IMR-90 (cell line): ENCODE measurements at regions not wholly inside any gene's neighbourhood (a gene's known extent, or its start where the extent isn't known, plus 50 kb on each side); places are given as distances from the start of the nearest gene placed in this dataset.

Experiments
- ATAC-seq: fragments of 200-7000 bp; cut with Tn5 transposase; 2 replicates; pipeline ENCODE4 v1.9.1; 2020; ENCODE audit warnings: low read depth, mild to moderate bottlenecking, moderate library complexity
- BruUV-seq: library from RNA; stranded (reverse); fragments of 400-500 nt; replicated peaks from 2 replicates; lab custom pipeline; 2021; lab: Mats Ljungman, UMichigan
- CTCF ChIA-PET: fragments of 300-600 bp; formaldehyde crosslinking; extraction: SDS; loops from one replicate; lab custom pipeline; 2021; ENCODE audit warnings: antibody characterized with exemption; lab: Yijun Ruan, JAX
- POLR2A ChIA-PET: fragments of 300-600 bp; sonication (Branson Sonifier 250); formaldehyde crosslinking; loops from one replicate; lab custom pipeline; 2022; ENCODE audit warnings: antibody characterized with exemption; ENCODE audit not compliant: unreplicated experiment; lab: Charles Lee
- DNase-seq: peaks from one replicate; pipeline ENCODE4 v3.0.0; 2013
- H2AFZ ChIP-seq: replicated peaks from 2 replicates; pipeline ENCODE3; 2013; ENCODE audit warnings: low read length, mild to moderate bottlenecking; ENCODE audit not compliant: poor library complexity
- H2AK5ac ChIP-seq: 2 replicates; pipeline ENCODE4 v1.6.1; 2013; ENCODE audit warnings: low read depth, low read length, inconsistent platforms
- H2AK9ac ChIP-seq: replicated peaks from 2 replicates; pipeline ENCODE3; 2013; ENCODE audit warnings: mild to moderate bottlenecking, low read depth, low read length, moderate library complexity; ENCODE audit not compliant: poor library complexity
- H2BK120ac ChIP-seq: 2 replicates; pipeline ENCODE4 v1.6.1; 2013; ENCODE audit warnings: low read depth, low read length, inconsistent platforms
- H2BK15ac ChIP-seq: 3 replicates; pipeline ENCODE4 v1.6.1; 2013; ENCODE audit warnings: low read depth, low read length, inconsistent platforms
- H2BK20ac ChIP-seq: 2 replicates; pipeline ENCODE4 v1.6.1; 2013; ENCODE audit warnings: low read depth, mild to moderate bottlenecking, inconsistent platforms, low read length, moderate library complexity
- H2BK5ac ChIP-seq: 2 replicates; pipeline ENCODE4 v1.6.1; 2013; ENCODE audit warnings: mild to moderate bottlenecking, low read depth, low read length, inconsistent platforms; ENCODE audit not compliant: poor library complexity, severe bottlenecking
- H3K14ac ChIP-seq: replicated peaks from 2 replicates; pipeline ENCODE4 v1.6.1; 2013; ENCODE audit warnings: low read depth, low read length, inconsistent platforms
- H3K18ac ChIP-seq: 2 replicates; pipeline ENCODE4 v1.6.1; 2013; ENCODE audit warnings: low read depth, low read length, control low read depth
- H3K23ac ChIP-seq: 2 replicates; pipeline ENCODE4 v1.6.1; 2013; ENCODE audit warnings: low read depth, low read length, inconsistent platforms
- H3K27ac ChIP-seq: 2 replicates; pipeline ENCODE4 v1.5.1; 2013; ENCODE audit warnings: mild to moderate bottlenecking, control low read depth, low read length; ENCODE audit not compliant: insufficient read depth
- H3K27me3 ChIP-seq: 2 replicates; pipeline ENCODE4 v1.6.1; 2013; ENCODE audit warnings: low read length; ENCODE audit not compliant: control insufficient read depth, insufficient read depth
- H3K36me3 ChIP-seq: 2 replicates; pipeline ENCODE4 v1.6.1; 2013; ENCODE audit warnings: low read length, mixed read lengths; ENCODE audit not compliant: control insufficient read depth, insufficient read depth
- H3K4ac ChIP-seq: 2 replicates; pipeline ENCODE4 v1.6.1; 2013; ENCODE audit warnings: low read depth, low read length, inconsistent platforms
- H3K4me1 ChIP-seq: 2 replicates; pipeline ENCODE4 v1.6.1; 2013; ENCODE audit warnings: low read length, mixed read lengths; ENCODE audit not compliant: control insufficient read depth, insufficient read depth
- H3K4me2 ChIP-seq: 2 replicates; pipeline ENCODE4 v1.6.1; 2013; ENCODE audit warnings: low read depth, mild to moderate bottlenecking, control low read depth, low read length, moderate library complexity
- H3K4me3 ChIP-seq: 2 replicates; pipeline ENCODE4 v1.5.1; 2013; ENCODE audit warnings: low read depth, mild to moderate bottlenecking, control low read depth, low read length, moderate library complexity; ENCODE audit not compliant: insufficient read depth
- H3K56ac ChIP-seq: 2 replicates; pipeline ENCODE4 v1.6.1; 2013; ENCODE audit warnings: low read length, inconsistent platforms; ENCODE audit not compliant: insufficient read depth; ENCODE audit errors: extremely low read depth
- H3K79me1 ChIP-seq, 2 experiments: 2 replicates each; pipeline ENCODE4 v1.6.1; 2013; ENCODE audit warnings: low read length in 2 of 2, inconsistent platforms in 1 of 2, low read depth in 1 of 2
- H3K9ac ChIP-seq: 2 replicates; pipeline ENCODE4 v1.6.1; 2013; ENCODE audit warnings: low read depth, low read length, control low read depth
- H3K9me1 ChIP-seq: 2 replicates; pipeline ENCODE4 v1.6.1; 2013; ENCODE audit warnings: low read length, inconsistent platforms; ENCODE audit not compliant: insufficient read depth
- H3K9me3 ChIP-seq: 2 replicates; pipeline ENCODE4 v1.6.1; 2013; ENCODE audit warnings: low read length; ENCODE audit not compliant: control insufficient read depth, insufficient read depth
- H4K20me1 ChIP-seq: 2 replicates; pipeline ENCODE4 v1.6.1; 2013; ENCODE audit warnings: low read length, inconsistent platforms; ENCODE audit not compliant: insufficient read depth
- H4K5ac ChIP-seq: 2 replicates; pipeline ENCODE4 v1.6.1; 2013; ENCODE audit warnings: mild to moderate bottlenecking, low read depth, low read length, control low read depth
- H4K8ac ChIP-seq, 2 experiments: 2 replicates each; pipeline ENCODE4 v1.6.1; 2013; ENCODE audit warnings: low read depth in 2 of 2, low read length in 2 of 2, control low read depth in 1 of 2, inconsistent platforms in 1 of 2
- H4K91ac ChIP-seq: 2 replicates; pipeline ENCODE4 v1.6.1; 2013; ENCODE audit warnings: low read depth, low read length, inconsistent platforms; ENCODE audit not compliant: insufficient read depth
- BHLHE40 ChIP-seq: fragments of 150-350 bp; IDR thresholded peaks from 2 replicates; pipeline ENCODE4 v1.6.1; 2016; ENCODE audit warnings: mild to moderate bottlenecking, low read depth, low read length
- CEBPB ChIP-seq: IDR thresholded peaks from 2 replicates; pipeline ENCODE4 v1.6.1; 2012; ENCODE audit warnings: low read depth, low read length, improper control_type of control experiment
- MAFK ChIP-seq: IDR thresholded peaks from 2 replicates; pipeline ENCODE4 v1.6.1; 2012; ENCODE audit warnings: low read depth, low read length, improper control_type of control experiment
- NFE2L2 ChIP-seq: fragments of 150-350 bp; IDR thresholded peaks from 2 replicates; pipeline ENCODE4 v1.6.1; 2016; ENCODE audit warnings: low read depth, mild to moderate bottlenecking, low read length
- WGBS, 2 experiments: methylation state at CpG; one replicate each; pipeline versions ENCODE4 v1.1.5 to v1.1.7; 2013; ENCODE audit warnings: missing lambda C conversion rate in 2 of 2; ENCODE audit not compliant: insufficient read length in 1 of 2; ENCODE audit errors: extremely low coverage in 2 of 2; 5-methylcytosine and 5-hydroxymethylcytosine counted together
- dilution Hi-C: fragments of 300-500 bp; cut with HindIII; formaldehyde crosslinking; loops from one replicate; pipeline ENCODE4 v1.14.3; 2018; ENCODE audit warnings: low sequenced_read_pairs; ENCODE audit not compliant: unreplicated experiment
- in situ Hi-C: fragments of 300-500 bp; cut with MboI; formaldehyde crosslinking; loops from 3 replicates; pipeline ENCODE4 v1.14.3; 2019; ENCODE audit warnings: low sequenced_read_pairs, inconsistent platforms, mixed read lengths
- intact Hi-C: fragments of 100-400 bp; cut with micrococcal nuclease; formaldehyde crosslinking; loops from 2 replicates; pipeline ENCODE4 v1.10.0; 2022

GRCh38 chr2:121898483-121898882, 143.0 kb downstream of the TSN start:
- Histone ChIP-seq H3K4me3 (no peak overlapping the region), H3K14ac (no peak overlapping the region), H4K91ac (no peak overlapping the region; the same call in 1 of the 2 replicates), H3K27me3 (peaks cover 2% of the 10 kb centered on the region), H4K8ac (0 out of 4 replicates have a peak overlapping the region, but pooled peaks of 1 of the 2 experiments have one; percentile 7), H3K79me1 (no peaks in the 10 kb centered on the region), H3K4ac (no peak overlapping the region), H3K27ac (no peak overlapping the region), H3K4me1 (no peaks in the 10 kb centered on the region), H2AK9ac (no peak overlapping the region), H3K9me3 (no peaks in the 10 kb centered on the region), H3K56ac (no peak overlapping the region), H4K20me1 (no peaks in the 10 kb centered on the region; the same call in 1 of the 2 replicates), H3K36me3 (no peaks in the 10 kb centered on the region), H2BK5ac (no peak overlapping the region), H2BK120ac (no peak overlapping the region), H3K4me2 (no peak overlapping the region), H3K9me1 (no peaks in the 10 kb centered on the region), H2AK5ac (no peak overlapping the region), H2BK20ac (no peak overlapping the region), H2BK15ac (no peak overlapping the region), H3K9ac (no peak overlapping the region), H3K23ac (no peak overlapping the region), H2AFZ (peak overlapping the region; percentile 6), H3K18ac (no peak overlapping the region), H4K5ac (no peak overlapping the region)
- no TSS peak for BruUV-seq
- in situ Hi-C loops, result no loop called here
- 67% methylated on average over 1 of the region's 4 CpGs; no CpG with 5 or more reads in 1 of the 2 experiments for WGBS, 2 experiments
- ChIA-PET POLR2A (no interaction called here), CTCF (no interaction called here)
- ATAC-seq (no peak), DNase-seq (peak; percentile 71)
- dilution Hi-C loops, result no loop called here
- intact Hi-C loops, result no loop called here
- TF ChIP-seq NFE2L2 (peak; percentile 91), BHLHE40 (no peak), CEBPB (peak; percentile 56; the same call in 1 of the 2 replicates), MAFK (0 out of 2 replicates have a peak, but pooled peaks have one; percentile 5)
